ENCODE measurements at regions not wholly inside any gene's neighbourhood (a gene's known extent, or its start where the extent isn't known, plus 50 kb on each side); places are given as distances from the start of the nearest gene placed in this dataset.
"Not testable (repeated sequence)": the region's sequence is repeated elsewhere in the genome, so short reads cannot be mapped to it uniquely, and the experiment has no call there.

GRCh38 chr7:156379324-156380070, 261.1 kb upstream of the RNF32 start:
- no peaks in the 10 kb centered on the region for H3K36me3 Mint-ChIP-seq (ENCODE audit: low read depth)
- POLR2A ChIA-PET: no interaction called here
- ATAC-seq (no peak), DNase-seq (no peak)
- H3K9me3 Mint-ChIP-seq (ENCODE audit: insufficient read depth): no peaks in the 10 kb centered on the region
- H3K27me3 Mint-ChIP-seq (ENCODE audit: low read depth): no peaks in the 10 kb centered on the region
- no peak overlapping the region for H3K4me3 Mint-ChIP-seq
- no peak overlapping the region for H3K27ac Mint-ChIP-seq
- H3K4me1 Mint-ChIP-seq (ENCODE audit: low read depth): no peaks in the 10 kb centered on the region
- CTCF ChIA-PET: no interaction called here

- no peak for ATAC-seq
- no peak overlapping the region for H3K4me3 Mint-ChIP-seq
- no peak overlapping the region for H3K27ac Mint-ChIP-seq
- no peak for DNase-seq
- no peaks in the 10 kb centered on the region for H3K36me3 Mint-ChIP-seq (ENCODE audit: low read depth)
- H3K4me1 Mint-ChIP-seq (ENCODE audit: low read depth): no peaks in the 10 kb centered on the region
- POLR2A ChIA-PET: no interaction called here
- H3K27me3 Mint-ChIP-seq (ENCODE audit: low read depth): no peaks in the 10 kb centered on the region
- CTCF ChIA-PET: no interaction called here
- H3K9me3 Mint-ChIP-seq (ENCODE audit: insufficient read depth): no peaks in the 10 kb centered on the region
These were observed 261.8 kb upstream of the RNF32 start for GRCh38 chr7:156378806-156379205.

DNA sequence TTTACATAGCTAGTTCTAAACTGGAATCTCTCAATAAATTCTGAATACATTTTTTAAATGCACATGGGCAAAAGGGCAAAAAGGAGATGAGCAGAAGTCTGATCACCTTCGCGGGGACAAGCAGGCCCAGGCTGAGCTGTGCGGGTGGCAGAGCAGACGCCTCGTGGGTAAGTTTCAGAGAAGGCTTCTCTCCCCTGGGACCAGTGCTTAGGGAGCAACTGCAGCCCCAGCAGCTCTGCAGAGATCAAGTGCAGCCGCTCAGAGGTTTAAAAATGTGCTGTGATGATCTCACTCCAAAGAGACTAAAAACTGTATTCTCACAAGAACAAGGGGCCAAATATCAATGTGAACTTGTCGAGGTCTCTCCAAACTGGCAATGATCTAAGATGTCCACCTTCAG, 264.3 kb upstream of the RNF32 start:
- H3K4me1 Mint-ChIP-seq (ENCODE audit: low read depth): no peaks in the 10 kb centered on the region
- no peaks in the 10 kb centered on the region for H3K27me3 Mint-ChIP-seq (ENCODE audit: low read depth)
- H3K36me3 Mint-ChIP-seq (ENCODE audit: low read depth): no peaks in the 10 kb centered on the region
- H3K27ac Mint-ChIP-seq: no peak overlapping the region
- DNase-seq: no peak
- ChIA-PET POLR2A (no interaction called here), CTCF (no interaction called here)
- ATAC-seq: no peak
- H3K4me3 Mint-ChIP-seq: no peak overlapping the region
- no peaks in the 10 kb centered on the region for H3K9me3 Mint-ChIP-seq (ENCODE audit: insufficient read depth)

DNA sequence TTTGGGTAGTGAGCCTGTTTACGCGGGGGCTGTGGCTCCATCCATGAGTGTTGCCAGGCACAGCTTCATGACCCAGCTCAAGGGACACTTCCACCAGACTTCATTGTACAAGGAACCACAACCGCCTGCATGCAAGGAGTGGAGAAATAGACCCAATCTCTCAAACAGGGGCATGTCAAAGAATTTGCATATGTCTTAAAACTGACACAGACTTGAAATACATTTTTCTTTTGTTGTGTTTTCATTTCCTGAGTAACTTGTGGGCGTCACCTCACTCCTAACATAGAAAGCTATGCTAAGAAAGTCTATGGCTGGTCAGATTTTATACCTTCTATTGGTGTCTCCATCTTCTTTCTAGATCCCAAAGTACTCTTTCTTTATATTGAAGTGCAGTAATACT, 266.2 kb upstream of the RNF32 start:
- H3K27me3 Mint-ChIP-seq (ENCODE audit: low read depth): no peaks in the 10 kb centered on the region
- H3K4me3 Mint-ChIP-seq: no peak overlapping the region
- no peaks in the 10 kb centered on the region for H3K4me1 Mint-ChIP-seq (ENCODE audit: low read depth)
- ATAC-seq: no peak
- H3K36me3 Mint-ChIP-seq (ENCODE audit: low read depth): no peaks in the 10 kb centered on the region
- no peaks in the 10 kb centered on the region for H3K9me3 Mint-ChIP-seq (ENCODE audit: insufficient read depth)
- CTCF ChIA-PET: no interaction called here
- no peak overlapping the region for H3K27ac Mint-ChIP-seq
- DNase-seq: no peak
- POLR2A ChIA-PET: no interaction called here

DNA sequence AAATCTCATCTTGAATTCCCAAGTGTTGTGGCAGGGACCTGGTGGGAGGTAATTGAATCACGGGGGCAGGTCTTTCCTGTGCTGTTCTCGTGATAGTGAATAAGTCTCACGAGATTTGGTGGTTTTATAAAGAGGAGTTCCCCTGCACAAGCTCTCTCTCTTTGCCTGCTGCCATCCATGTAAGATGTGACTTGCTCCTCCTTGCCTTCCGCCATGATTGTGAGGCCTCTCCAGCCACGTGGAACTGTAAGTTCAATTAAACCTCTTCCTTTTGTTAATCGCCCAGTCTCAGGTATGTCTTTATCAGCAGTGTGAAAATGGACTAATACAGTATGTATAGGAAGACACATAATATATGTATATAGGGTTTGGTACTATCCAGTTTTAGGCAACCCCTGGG, 270.6 kb upstream of the RNF32 start:
- H3K4me1 Mint-ChIP-seq (ENCODE audit: low read depth); H3K27me3 Mint-ChIP-seq (ENCODE audit: low read depth); ATAC-seq; H3K27ac Mint-ChIP-seq; H3K36me3 Mint-ChIP-seq (ENCODE audit: low read depth); H3K4me3 Mint-ChIP-seq; DNase-seq; H3K9me3 Mint-ChIP-seq (ENCODE audit: insufficient read depth); POLR2A ChIA-PET; CTCF ChIA-PET: not testable (repeated sequence)

GRCh38 chr7:156368053-156368843, 272.3 kb upstream of the RNF32 start:
- Mint-ChIP-seq H3K27me3 (ENCODE audit: low read depth) (no peaks in the 10 kb centered on the region), H3K4me1 (ENCODE audit: low read depth) (no peaks in the 10 kb centered on the region), H3K4me3 (no peak overlapping the region), H3K27ac (no peak overlapping the region), H3K9me3 (ENCODE audit: insufficient read depth) (no peaks in the 10 kb centered on the region), H3K36me3 (ENCODE audit: low read depth) (no peaks in the 10 kb centered on the region)
- ChIA-PET POLR2A (no interaction called here), CTCF (no interaction called here)
- ATAC-seq (no peak), DNase-seq (no peak)

DNA sequence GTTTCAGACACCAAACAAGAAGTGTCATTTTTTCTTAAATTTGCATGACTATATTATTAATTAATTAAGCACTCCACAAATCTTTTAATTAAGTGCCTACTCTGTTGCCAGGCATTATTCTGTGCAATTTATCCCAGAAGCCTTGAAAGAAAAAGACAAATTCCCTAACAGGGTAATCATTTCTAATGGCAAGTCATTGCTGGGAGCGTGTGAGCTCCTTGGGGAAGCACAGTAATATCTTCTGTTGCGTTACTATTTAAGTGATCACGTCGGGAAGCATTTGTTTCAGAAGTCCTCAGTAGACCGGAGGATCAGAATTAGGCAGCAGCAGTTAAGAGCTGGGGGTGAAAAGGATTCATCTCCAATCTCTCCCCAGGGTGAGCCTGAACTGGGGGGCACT, 276.8 kb upstream of the RNF32 start:
- Mint-ChIP-seq H3K4me3 (no peak overlapping the region), H3K9me3 (ENCODE audit: insufficient read depth) (no peaks in the 10 kb centered on the region), H3K4me1 (ENCODE audit: low read depth) (no peaks in the 10 kb centered on the region), H3K27me3 (ENCODE audit: low read depth) (no peaks in the 10 kb centered on the region), H3K27ac (no peak overlapping the region), H3K36me3 (ENCODE audit: low read depth) (no peaks in the 10 kb centered on the region)
- ATAC-seq (no peak), DNase-seq (no peak)
- ChIA-PET POLR2A (no interaction called here), CTCF (no interaction called here)

DNA sequence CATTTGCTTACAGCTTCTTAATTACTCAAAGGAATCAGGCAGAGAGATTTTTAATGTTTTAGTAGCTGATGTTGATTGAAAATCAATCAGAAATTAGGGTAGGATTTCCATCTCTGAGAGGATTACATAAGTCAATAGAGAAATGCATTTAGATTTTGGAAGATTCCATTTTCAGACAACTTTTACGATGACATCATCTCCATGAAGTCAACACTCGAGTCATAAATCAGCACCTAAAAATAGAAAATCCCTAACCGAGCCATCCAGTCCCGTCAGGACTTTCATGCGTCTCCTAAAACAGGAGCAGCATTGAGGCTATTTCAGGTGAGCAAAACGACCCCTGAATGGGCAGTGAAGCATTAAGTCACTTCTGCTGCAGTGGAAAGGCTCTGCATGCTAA, 279.7 kb upstream of the RNF32 start:
- Mint-ChIP-seq H3K27me3 (ENCODE audit: low read depth) (no peaks in the 10 kb centered on the region), H3K9me3 (ENCODE audit: insufficient read depth) (no peaks in the 10 kb centered on the region), H3K4me1 (ENCODE audit: low read depth) (no peaks in the 10 kb centered on the region), H3K4me3 (no peak overlapping the region), H3K27ac (no peak overlapping the region), H3K36me3 (ENCODE audit: low read depth) (no peaks in the 10 kb centered on the region)
- ChIA-PET POLR2A (no interaction called here), CTCF (no interaction called here)
- ATAC-seq (no peak), DNase-seq (no peak)

DNA sequence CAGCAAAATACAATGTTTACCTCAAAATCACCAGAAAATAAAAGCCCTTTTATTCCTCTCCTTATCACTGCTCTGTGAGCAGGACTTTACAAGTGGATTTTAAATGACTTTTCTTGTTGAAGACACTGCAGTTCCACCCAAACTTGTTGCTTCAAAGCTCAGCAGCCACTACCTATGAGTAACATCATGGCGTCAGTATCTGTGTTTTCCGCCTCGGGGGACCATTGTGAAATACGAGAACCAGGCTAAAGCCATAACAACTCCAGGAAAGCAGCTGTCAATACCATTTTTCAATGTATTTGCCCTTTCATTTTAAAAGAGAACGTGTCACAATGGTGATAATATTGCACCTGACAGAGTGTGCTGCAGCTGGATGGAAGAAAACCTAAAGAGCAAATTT, 284.0 kb upstream of the RNF32 start:
- POLR2A ChIA-PET: no interaction called here
- Mint-ChIP-seq H3K9me3 (ENCODE audit: insufficient read depth) (no peaks in the 10 kb centered on the region), H3K36me3 (ENCODE audit: low read depth) (no peaks in the 10 kb centered on the region), H3K27me3 (ENCODE audit: low read depth) (no peaks in the 10 kb centered on the region), H3K4me3 (no peak overlapping the region), H3K4me1 (ENCODE audit: low read depth) (no peaks in the 10 kb centered on the region), H3K27ac (no peak overlapping the region)
- CTCF ChIA-PET: no interaction called here
- ATAC-seq: no peak
- no peak for DNase-seq

- no peak for ATAC-seq
- no peak overlapping the region for H3K4me3 Mint-ChIP-seq
- POLR2A ChIA-PET: no interaction called here
These were observed 287.2 kb upstream of the RNF32 start for GRCh38 chr7:156353352-156353751.

GRCh38 chr7:156347703-156348248, 292.8 kb upstream of the RNF32 start:
- H3K4me3 Mint-ChIP-seq; DNase-seq; H3K27me3 Mint-ChIP-seq (ENCODE audit: low read depth); CTCF ChIA-PET; ATAC-seq; H3K36me3 Mint-ChIP-seq (ENCODE audit: low read depth); H3K9me3 Mint-ChIP-seq (ENCODE audit: insufficient read depth); H3K4me1 Mint-ChIP-seq (ENCODE audit: low read depth); H3K27ac Mint-ChIP-seq; POLR2A ChIA-PET: not testable (repeated sequence)

More at GRCh38 chr7:156353352-156353751, 287.2 kb upstream of the RNF32 start:
- no peaks in the 10 kb centered on the region for H3K9me3 Mint-ChIP-seq (ENCODE audit: insufficient read depth)
- H3K4me1 Mint-ChIP-seq (ENCODE audit: low read depth): no peaks in the 10 kb centered on the region
- H3K27ac Mint-ChIP-seq: no peak overlapping the region
- no peak for DNase-seq
- H3K27me3 Mint-ChIP-seq (ENCODE audit: low read depth): no peaks in the 10 kb centered on the region
- CTCF ChIA-PET: no interaction called here
- no peaks in the 10 kb centered on the region for H3K36me3 Mint-ChIP-seq (ENCODE audit: low read depth)

- H3K9me3 Mint-ChIP-seq (ENCODE audit: insufficient read depth): no peaks in the 10 kb centered on the region
- POLR2A ChIA-PET: no interaction called here
- H3K4me3 Mint-ChIP-seq: no peak overlapping the region
- no peak overlapping the region for H3K27ac Mint-ChIP-seq
- DNase-seq (no peak), ATAC-seq (no peak)
- no peaks in the 10 kb centered on the region for H3K4me1 Mint-ChIP-seq (ENCODE audit: low read depth)
- H3K36me3 Mint-ChIP-seq (ENCODE audit: low read depth): no peaks in the 10 kb centered on the region
- no peaks in the 10 kb centered on the region for H3K27me3 Mint-ChIP-seq (ENCODE audit: low read depth)
- CTCF ChIA-PET: no interaction called here
These were observed 293.4 kb upstream of the RNF32 start for GRCh38 chr7:156347132-156347531.

All from activated CD8-positive, alpha-beta T cell treated with anti-CD3 and anti-CD28 coated beads, Interleukin-2, amount 10 ng/mL, durations not matched to agents 7 days and 5 days (primary cell).